AG09309 (cell line): ENCODE measurements at regions not wholly inside any gene's neighbourhood (a gene's known extent, or its start where the extent isn't known, plus 50 kb on each side); places are given as distances from the start of the nearest gene placed in this dataset.

ENCODE experiments used
- DNase-seq: peaks from one replicate; pipeline ENCODE4 v3.0.0-alpha.2; 2010; ENCODE audit warnings: low read depth
- H3K4me3 ChIP-seq: 2 replicates; pipeline ENCODE4 v1.5.1; 2011; ENCODE audit warnings: mild to moderate bottlenecking, low read depth, low read length, moderate library complexity; ENCODE audit not compliant: control insufficient read depth
- TF ChIP-seq, protein P1 (sequence below): IDR thresholded peaks from 2 replicates; pipeline ENCODE4 v1.5.1; 2011; ENCODE audit warnings: mild to moderate bottlenecking, low read depth, low read length, inconsistent platforms; ENCODE audit not compliant: insufficient read depth, control insufficient read depth; ENCODE audit errors: missing control alignments

DNA sequence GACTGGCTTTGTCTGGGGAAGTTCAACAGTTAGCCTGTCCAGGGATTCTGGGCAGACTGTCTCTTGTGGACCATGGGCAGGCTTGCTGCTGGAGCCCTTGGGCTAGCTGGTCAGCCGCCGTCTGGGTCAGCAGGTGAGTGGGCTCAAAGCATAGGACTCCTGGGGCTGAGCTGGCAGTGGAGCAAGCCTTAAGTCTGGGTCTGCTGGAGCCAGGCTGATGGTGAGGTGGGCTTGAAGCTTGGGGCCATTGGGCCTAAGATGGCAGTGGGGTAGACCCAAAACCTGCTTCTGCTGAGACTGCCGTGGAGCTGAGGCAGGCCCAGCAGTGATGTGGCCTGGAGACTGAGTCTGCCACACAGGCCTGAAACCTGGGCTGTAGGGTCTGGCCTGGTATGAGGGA, 645.1 kb downstream of the RAPGEF2 start:
- no peak overlapping the region for H3K4me3 ChIP-seq
- DNase-seq, result no peak
- TF ChIP-seq, protein P1, sequence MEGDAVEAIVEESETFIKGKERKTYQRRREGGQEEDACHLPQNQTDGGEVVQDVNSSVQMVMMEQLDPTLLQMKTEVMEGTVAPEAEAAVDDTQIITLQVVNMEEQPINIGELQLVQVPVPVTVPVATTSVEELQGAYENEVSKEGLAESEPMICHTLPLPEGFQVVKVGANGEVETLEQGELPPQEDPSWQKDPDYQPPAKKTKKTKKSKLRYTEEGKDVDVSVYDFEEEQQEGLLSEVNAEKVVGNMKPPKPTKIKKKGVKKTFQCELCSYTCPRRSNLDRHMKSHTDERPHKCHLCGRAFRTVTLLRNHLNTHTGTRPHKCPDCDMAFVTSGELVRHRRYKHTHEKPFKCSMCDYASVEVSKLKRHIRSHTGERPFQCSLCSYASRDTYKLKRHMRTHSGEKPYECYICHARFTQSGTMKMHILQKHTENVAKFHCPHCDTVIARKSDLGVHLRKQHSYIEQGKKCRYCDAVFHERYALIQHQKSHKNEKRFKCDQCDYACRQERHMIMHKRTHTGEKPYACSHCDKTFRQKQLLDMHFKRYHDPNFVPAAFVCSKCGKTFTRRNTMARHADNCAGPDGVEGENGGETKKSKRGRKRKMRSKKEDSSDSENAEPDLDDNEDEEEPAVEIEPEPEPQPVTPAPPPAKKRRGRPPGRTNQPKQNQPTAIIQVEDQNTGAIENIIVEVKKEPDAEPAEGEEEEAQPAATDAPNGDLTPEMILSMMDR, result no peak

DNA sequence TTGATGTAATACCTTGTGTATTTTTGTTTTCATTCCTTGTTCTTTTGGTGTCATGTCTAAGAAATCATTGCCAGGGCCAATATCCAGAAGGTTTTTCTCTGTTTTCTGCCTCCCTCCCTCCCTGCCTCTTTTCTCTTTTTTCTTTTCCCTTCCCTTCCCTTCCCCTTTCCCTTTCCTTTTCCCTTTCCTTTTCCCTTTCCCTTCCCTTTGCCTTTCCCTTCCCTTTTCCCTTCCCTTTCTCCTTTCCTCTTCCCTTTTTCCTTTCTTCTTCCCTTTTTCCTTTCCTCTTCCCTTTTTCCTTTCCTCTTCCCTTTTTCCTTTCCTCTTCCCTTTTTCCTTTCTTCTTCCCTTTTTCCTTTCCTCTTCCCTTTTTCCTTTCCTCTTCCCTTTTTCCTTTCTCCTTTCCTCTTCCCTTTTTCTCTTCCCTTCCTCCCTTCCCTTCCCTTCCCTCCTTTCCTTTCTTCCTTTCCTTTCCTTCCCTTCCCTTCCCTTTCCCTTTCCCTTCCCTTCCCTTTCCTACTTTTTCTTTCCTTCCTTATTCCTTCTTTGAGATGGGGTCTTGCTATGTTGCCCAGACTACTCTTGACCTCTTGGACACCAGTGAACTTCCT, 646.1 kb downstream of the RAPGEF2 start:
- no peak overlapping the region for H3K4me3 ChIP-seq
- DNase-seq, result no peak
- TF ChIP-seq, protein P1, result no peak

DNA sequence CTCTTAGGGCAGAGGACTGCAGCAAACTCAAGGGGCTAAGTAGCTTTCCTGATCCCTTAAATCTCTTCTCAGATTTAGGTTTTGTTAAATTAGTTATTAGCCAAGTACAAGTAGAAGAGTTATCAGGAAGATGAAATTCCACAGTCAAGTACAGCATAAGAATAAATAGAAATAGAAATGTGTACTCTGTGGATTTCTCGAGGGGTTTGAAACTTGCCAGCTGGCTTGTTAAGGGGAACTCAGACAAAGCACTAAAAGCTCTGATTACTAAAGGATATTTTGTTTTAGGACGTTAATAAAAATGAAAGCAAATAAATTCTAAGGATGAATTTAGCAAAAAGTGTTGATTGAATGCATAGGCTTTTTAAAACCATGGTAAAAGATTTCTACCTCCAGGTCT, 654.6 kb downstream of the RAPGEF2 start:
- DNase-seq, result no peak
- H3K4me3 ChIP-seq, result no peak overlapping the region
- TF ChIP-seq, protein P1, result no peak

DNA sequence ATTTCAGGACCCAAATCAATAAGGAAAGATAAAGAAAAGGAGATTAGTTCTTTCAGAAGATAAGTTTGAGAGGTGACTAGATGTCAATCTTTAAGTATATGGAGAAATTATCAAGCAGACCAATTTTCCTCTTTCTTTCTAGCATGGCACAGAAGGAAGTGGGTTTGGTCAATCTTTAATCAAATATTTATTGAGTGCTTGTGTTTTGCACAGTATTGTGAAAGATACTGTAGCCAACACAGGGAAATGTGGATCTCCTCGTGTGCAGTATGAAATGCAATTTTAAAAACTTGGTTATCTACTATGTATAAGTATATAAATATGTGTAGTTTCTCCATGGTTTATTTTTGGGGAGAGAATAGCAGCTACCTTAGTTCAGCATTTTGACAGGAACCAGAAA, 655.2 kb downstream of the RAPGEF2 start:
- DNase-seq, result no peak
- TF ChIP-seq, protein P1, result no peak
- H3K4me3 ChIP-seq, result no peak overlapping the region

DNA sequence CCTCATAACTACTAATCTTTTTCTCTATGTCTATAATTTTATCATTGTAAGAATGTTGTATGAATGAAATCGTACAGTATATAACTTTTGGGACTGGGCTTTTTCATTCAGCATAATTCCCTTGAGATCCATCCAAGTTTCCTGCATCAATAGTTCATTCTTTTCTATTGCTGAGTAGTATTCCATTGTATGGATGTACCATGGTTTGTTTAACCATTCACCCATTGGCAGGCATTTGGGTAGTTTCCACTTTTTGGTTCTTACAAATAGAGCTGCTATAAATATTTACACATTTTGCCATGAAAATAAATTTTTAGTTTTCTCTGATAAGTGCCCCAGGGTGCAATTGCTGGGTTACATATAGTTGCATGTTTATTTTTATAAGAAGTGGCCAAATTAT, 659.8 kb downstream of the RAPGEF2 start:
- DNase-seq, result no peak
- TF ChIP-seq, protein P1, result no peak
- no peak overlapping the region for H3K4me3 ChIP-seq

DNA sequence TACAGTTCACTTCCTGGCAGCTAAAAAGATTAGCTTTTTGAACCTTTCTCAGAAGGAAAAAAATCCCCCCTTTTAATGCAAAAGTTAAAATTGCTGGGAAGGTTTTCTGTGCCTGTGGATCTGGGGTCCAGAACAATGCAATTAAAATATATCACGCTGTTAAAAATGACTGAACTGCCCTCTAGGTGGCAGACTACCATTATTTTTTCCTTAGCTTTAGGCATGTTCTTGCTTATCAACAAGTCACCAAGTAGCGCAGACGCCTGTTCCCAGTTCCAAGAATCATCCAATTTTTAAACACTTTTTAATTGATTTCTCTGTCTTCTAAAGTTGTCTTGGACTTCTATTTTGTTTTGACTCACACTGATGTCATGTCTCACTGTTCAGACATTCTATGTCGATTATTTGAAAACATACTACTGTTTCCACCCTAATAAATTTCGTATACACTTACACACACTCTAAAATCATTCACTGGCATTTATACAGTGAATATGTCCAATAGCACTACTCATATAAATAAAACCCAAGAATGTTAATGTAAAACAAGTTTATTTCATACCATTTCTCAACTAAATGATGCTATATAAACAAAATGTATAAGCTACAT, 661.6 kb downstream of the RAPGEF2 start:
- DNase-seq, result no peak
- no peak overlapping the region for H3K4me3 ChIP-seq
- TF ChIP-seq, protein P1, result peak; percentile 33
